ENCODE measurements at regions not wholly inside any gene's neighbourhood (a gene's known extent, or its start where the extent isn't known, plus 50 kb on each side); places are given as distances from the start of the nearest gene placed in this dataset.

- Mint-ChIP-seq H3K27ac (no peak overlapping the region), H3K9me3 (peaks cover 2% of the 10 kb centered on the region), H3K4me3 (no peak overlapping the region), H3K27me3 (no peaks in the 10 kb centered on the region), H3K36me3 (ENCODE audit: low read depth) (no peaks in the 10 kb centered on the region), H3K4me1 (no peaks in the 10 kb centered on the region)
- no peak for DNase-seq
- ChIA-PET POLR2A (no interaction called here), CTCF (interaction anchor here (0.6 kb wide), 2 partner anchors 25 to 55 kb away, joined by 3 to 5 read pairs; no protein-coding TSS in a partner anchor)
Measured at GRCh38 chr2:216320852-216321251, 51.4 kb downstream of the MARCHF4 start.

DNA sequence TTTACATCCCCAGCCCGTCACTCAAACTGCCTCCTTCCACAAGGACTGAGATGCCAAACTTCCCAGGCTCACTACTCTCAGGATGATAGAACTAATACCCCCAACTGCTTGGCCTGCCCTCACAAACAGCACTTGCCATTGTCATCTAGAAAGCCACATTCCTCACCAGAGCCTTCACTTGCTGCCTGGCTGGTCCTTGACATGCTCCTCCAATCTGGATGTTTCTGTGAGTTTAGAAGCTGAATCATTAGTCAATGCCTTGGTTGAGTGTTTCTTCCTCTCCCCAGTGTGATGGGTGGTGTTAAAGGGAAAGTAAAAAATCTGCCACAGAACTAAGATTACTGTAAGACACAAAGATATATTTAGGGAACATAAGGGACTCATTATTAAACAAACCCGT is 52.5 kb downstream of the MARCHF4 start:
- Mint-ChIP-seq H3K27me3 (no peaks in the 10 kb centered on the region), H3K4me3 (no peak overlapping the region), H3K4me1 (no peaks in the 10 kb centered on the region), H3K9me3 (peaks cover 2% of the 10 kb centered on the region), H3K27ac (no peak overlapping the region), H3K36me3 (ENCODE audit: low read depth) (no peaks in the 10 kb centered on the region)
- POLR2A ChIA-PET: no interaction called here
- DNase-seq: no peak
- CTCF ChIA-PET: no interaction called here

- H3K4me1 Mint-ChIP-seq: no peaks in the 10 kb centered on the region
- DNase-seq: no peak
- no peak overlapping the region for H3K4me3 Mint-ChIP-seq
- H3K36me3 Mint-ChIP-seq (ENCODE audit: low read depth): no peaks in the 10 kb centered on the region
- ChIA-PET POLR2A (no interaction called here), CTCF (no interaction called here)
- H3K9me3 Mint-ChIP-seq: peaks cover 2% of the 10 kb centered on the region
- no peak overlapping the region for H3K27ac Mint-ChIP-seq
- peaks cover 6% of the 10 kb centered on the region for H3K27me3 Mint-ChIP-seq
Measured at GRCh38 chr2:216318521-216318874, 53.8 kb downstream of the MARCHF4 start.

GRCh38 chr2:216317831-216318520 is 54.3 kb downstream of the MARCHF4 start:
- Mint-ChIP-seq H3K4me1 (no peaks in the 10 kb centered on the region), H3K9me3 (peaks cover 2% of the 10 kb centered on the region), H3K36me3 (ENCODE audit: low read depth) (no peaks in the 10 kb centered on the region), H3K4me3 (no peak overlapping the region), H3K27ac (no peak overlapping the region), H3K27me3 (peaks cover 6% of the 10 kb centered on the region)
- ChIA-PET POLR2A (no interaction called here), CTCF (no interaction called here)
- DNase-seq: no peak

- Mint-ChIP-seq H3K4me1 (no peaks in the 10 kb centered on the region), H3K27ac (no peak overlapping the region), H3K36me3 (ENCODE audit: low read depth) (no peaks in the 10 kb centered on the region), H3K9me3 (peaks cover 2% of the 10 kb centered on the region), H3K27me3 (peaks cover 9% of the 10 kb centered on the region), H3K4me3 (no peak overlapping the region)
- ChIA-PET POLR2A (no interaction called here), CTCF (no interaction called here)
- no peak for DNase-seq
Measured at GRCh38 chr2:216316743-216317142, 55.5 kb downstream of the MARCHF4 start.

- no peaks in the 10 kb centered on the region for H3K9me3 Mint-ChIP-seq
- peaks cover 9% of the 10 kb centered on the region for H3K27me3 Mint-ChIP-seq
- no peak for DNase-seq
- H3K4me3 Mint-ChIP-seq: no peak overlapping the region
- POLR2A ChIA-PET: no interaction called here
- H3K36me3 Mint-ChIP-seq (ENCODE audit: low read depth): no peaks in the 10 kb centered on the region
- no peaks in the 10 kb centered on the region for H3K4me1 Mint-ChIP-seq
- H3K27ac Mint-ChIP-seq: no peak overlapping the region
- CTCF ChIA-PET: no interaction called here
Measured at GRCh38 chr2:216315802-216316603, 56.3 kb downstream of the MARCHF4 start.

GRCh38 chr2:216312441-216312840 is 59.8 kb downstream of the MARCHF4 start:
- CTCF ChIA-PET: no interaction called here
- no peaks in the 10 kb centered on the region for H3K36me3 Mint-ChIP-seq (ENCODE audit: low read depth)

GRCh38 chr2:216308576-216308975 is 63.7 kb downstream of the MARCHF4 start:
- Mint-ChIP-seq H3K36me3 (ENCODE audit: low read depth) (no peaks in the 10 kb centered on the region), H3K27me3 (peaks cover 4% of the 10 kb centered on the region), H3K9me3 (peaks cover 2% of the 10 kb centered on the region), H3K27ac (no peak overlapping the region), H3K4me3 (no peak overlapping the region), H3K4me1 (no peaks in the 10 kb centered on the region)
- ChIA-PET POLR2A (interaction anchor here (0.6 kb wide), 1 partner anchor 427 kb away, joined by 3 read pairs; no protein-coding TSS in a partner anchor), CTCF (no interaction called here)
- no peak for DNase-seq

More at GRCh38 chr2:216312441-216312840, 59.8 kb downstream of the MARCHF4 start:
- no peak overlapping the region for H3K4me3 Mint-ChIP-seq
- POLR2A ChIA-PET: no interaction called here
- H3K27ac Mint-ChIP-seq: no peak overlapping the region
- no peak for DNase-seq
- H3K27me3 Mint-ChIP-seq: peaks cover 9% of the 10 kb centered on the region
- H3K4me1 Mint-ChIP-seq: no peaks in the 10 kb centered on the region
- peaks cover 2% of the 10 kb centered on the region for H3K9me3 Mint-ChIP-seq

DNA sequence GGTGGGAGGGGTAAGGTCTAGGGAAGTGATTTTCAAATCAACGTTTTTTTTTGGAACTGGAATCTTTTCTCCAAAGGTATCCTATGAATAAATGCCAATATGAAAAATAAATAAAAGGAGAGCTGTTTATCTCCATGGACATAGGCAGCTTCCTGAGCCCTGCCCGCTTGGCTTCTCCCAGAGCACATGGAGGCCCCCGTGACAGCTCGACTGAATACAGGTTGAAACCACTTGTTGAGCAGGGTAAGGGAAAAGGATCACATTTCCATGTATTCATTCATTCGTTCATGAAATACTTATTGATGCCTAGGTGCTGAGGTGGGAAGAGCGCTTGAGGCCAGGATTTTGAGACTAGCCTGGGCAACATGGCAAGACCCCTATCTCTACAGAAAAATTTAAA is 64.8 kb downstream of the MARCHF4 start:
- Mint-ChIP-seq H3K27ac (no peak overlapping the region), H3K27me3 (no peaks in the 10 kb centered on the region), H3K4me1 (no peaks in the 10 kb centered on the region), H3K36me3 (ENCODE audit: low read depth) (no peaks in the 10 kb centered on the region), H3K9me3 (peaks cover 2% of the 10 kb centered on the region), H3K4me3 (no peak overlapping the region)
- DNase-seq: no peak
- POLR2A ChIA-PET: interaction anchor here (0.7 kb wide), 1 partner anchor 20 kb away, joined by 3 read pairs; no protein-coding TSS in a partner anchor
- CTCF ChIA-PET: no interaction called here

DNA sequence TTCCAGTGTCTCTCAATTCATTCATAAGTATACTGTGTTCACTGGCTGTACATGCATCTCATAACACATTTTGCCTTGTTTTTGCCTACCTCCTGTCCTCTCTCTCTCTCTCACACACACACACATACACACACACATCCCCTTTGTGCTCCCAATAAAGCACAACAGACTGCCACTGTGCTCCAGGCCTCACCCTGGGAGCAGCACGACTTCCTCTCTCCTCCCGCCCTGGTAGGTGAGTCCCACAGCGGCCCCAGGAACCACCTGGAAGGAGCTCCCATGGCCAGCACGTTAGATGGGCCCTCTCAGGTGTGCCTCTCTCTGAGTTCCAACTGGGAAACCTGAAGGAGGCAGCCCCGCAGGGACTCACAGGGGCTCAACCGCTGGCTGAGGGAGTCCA is 65.4 kb downstream of the MARCHF4 start:
- Mint-ChIP-seq H3K9me3 (peaks cover 2% of the 10 kb centered on the region), H3K36me3 (ENCODE audit: low read depth) (no peaks in the 10 kb centered on the region), H3K27me3 (no peaks in the 10 kb centered on the region), H3K4me1 (no peaks in the 10 kb centered on the region), H3K27ac (no peak overlapping the region), H3K4me3 (no peak overlapping the region)
- no peak for DNase-seq
- POLR2A ChIA-PET: no interaction called here
- CTCF ChIA-PET: no interaction called here

- no peak overlapping the region for H3K27ac Mint-ChIP-seq
- POLR2A ChIA-PET: no interaction called here
- CTCF ChIA-PET: no interaction called here
- no peaks in the 10 kb centered on the region for H3K4me1 Mint-ChIP-seq
- DNase-seq: no peak
- no peak overlapping the region for H3K4me3 Mint-ChIP-seq
- H3K9me3 Mint-ChIP-seq: peaks cover 2% of the 10 kb centered on the region
- H3K36me3 Mint-ChIP-seq (ENCODE audit: low read depth): no peaks in the 10 kb centered on the region
- no peaks in the 10 kb centered on the region for H3K27me3 Mint-ChIP-seq
Measured at GRCh38 chr2:216305574-216305973, 66.7 kb downstream of the MARCHF4 start.

DNA sequence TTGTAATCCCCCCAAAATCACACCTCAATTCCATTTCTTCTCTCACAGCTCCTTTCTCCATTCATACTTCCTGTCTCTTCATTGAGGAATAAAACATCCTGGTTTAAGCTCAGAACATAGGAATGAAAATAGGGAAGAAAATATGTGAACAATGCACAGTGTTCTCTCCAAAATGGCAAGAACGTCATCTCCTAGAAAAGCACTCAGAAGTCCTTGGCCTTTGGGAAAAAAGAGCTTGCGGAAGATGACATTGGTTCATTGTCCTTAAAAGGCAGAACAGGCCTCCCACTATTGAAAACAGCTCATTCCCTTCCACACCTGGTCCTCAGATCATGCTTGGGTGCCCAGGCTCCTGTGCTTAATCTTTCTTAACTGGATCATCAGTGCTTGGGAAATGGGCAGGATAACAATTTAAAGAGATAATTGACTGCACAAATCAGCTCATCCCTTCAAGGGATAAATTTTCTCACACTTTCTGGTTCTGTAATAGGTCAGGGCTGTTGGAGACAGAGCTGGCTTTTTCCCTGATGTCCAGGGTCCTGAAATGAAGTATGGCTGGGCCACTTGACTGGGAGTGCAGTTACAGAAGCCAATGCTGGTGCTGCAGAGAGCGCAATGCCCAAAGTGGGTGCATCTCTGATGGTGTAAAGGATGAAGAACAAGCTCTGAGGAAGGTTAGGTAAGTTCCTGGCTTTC is 69.2 kb downstream of the MARCHF4 start:
- CTCF ChIA-PET: interaction anchor here (0.9 kb wide), 1 partner anchor 61 kb away, joined by 3 read pairs; no protein-coding TSS in a partner anchor
- Mint-ChIP-seq H3K27me3 (no peaks in the 10 kb centered on the region), H3K27ac (no peak overlapping the region), H3K4me3 (no peak overlapping the region), H3K4me1 (no peaks in the 10 kb centered on the region), H3K9me3 (no peaks in the 10 kb centered on the region), H3K36me3 (ENCODE audit: low read depth) (no peaks in the 10 kb centered on the region)
- POLR2A ChIA-PET: interaction anchor here (0.6 kb wide), 1 partner anchor 17 kb away, joined by 3 read pairs; no protein-coding TSS in a partner anchor
- DNase-seq: no peak

DNA sequence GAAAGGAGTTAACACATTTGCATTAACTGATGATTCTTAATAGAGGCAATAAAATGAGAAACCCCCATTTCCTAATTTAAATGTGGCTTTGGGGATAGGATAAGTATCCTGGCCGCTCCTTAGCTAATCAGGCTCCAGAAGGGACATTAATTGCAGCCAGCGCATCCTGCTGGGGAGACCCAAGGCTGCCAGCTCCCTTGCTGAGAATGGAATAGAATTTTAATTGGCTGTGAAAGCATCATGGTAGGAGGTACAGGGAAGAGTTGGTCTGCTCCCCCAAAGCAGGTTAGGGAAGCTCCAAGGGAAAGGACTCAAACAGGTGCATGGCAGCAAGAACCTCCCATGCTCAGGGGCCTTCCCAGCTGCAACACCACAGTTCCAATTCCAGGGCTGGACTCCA is 71.4 kb downstream of the MARCHF4 start:
- H3K4me3 Mint-ChIP-seq: no peak overlapping the region
- no peaks in the 10 kb centered on the region for H3K36me3 Mint-ChIP-seq (ENCODE audit: low read depth)
- ChIA-PET CTCF (no interaction called here), POLR2A (no interaction called here)
- H3K9me3 Mint-ChIP-seq: no peaks in the 10 kb centered on the region
- H3K4me1 Mint-ChIP-seq: peaks cover 10% of the 10 kb centered on the region
- no peak for DNase-seq
- no peak overlapping the region for H3K27ac Mint-ChIP-seq
- no peaks in the 10 kb centered on the region for H3K27me3 Mint-ChIP-seq

Measured in activated CD4-positive, alpha-beta T cell treated with anti-CD3 and anti-CD28 coated beads, Interleukin-2, amount 10 ng/mL, durations not matched to agents 7 days and 5 days (primary cell).